GM21367 (cell line): ENCODE measurements at regions not wholly inside any gene's neighbourhood (a gene's known extent, or its start where the extent isn't known, plus 50 kb on each side); places are given as distances from the start of the nearest gene placed in this dataset.

Experiments used
- ATAC-seq: cut with Tn5 transposase; IDR thresholded peaks from one replicate; pipeline ENCODE4 v1.9.1; 2021; ENCODE audit not compliant: unreplicated experiment

- ATAC-seq, result no peak
These were observed 494.1 kb downstream of the CENPC start for GRCh38 chr4:67051000-67051789.

GRCh38 chr4:67049446-67049845 is 495.9 kb downstream of the CENPC start:
- ATAC-seq, result no peak

GRCh38 chr4:67048530-67048929 is 496.8 kb downstream of the CENPC start:
- no peak for ATAC-seq

- ATAC-seq, result no peak
These were observed 505.0 kb downstream of the CENPC start for GRCh38 chr4:67040315-67040714.

- ATAC-seq, result no peak
These were observed 507.1 kb downstream of the CENPC start for GRCh38 chr4:67038228-67038566.

GRCh38 chr4:67037504-67038227 is 507.6 kb downstream of the CENPC start:
- ATAC-seq, result no peak

- ATAC-seq, result no peak
These were observed 508.5 kb downstream of the CENPC start for GRCh38 chr4:67036791-67037190.

GRCh38 chr4:67035986-67036385 is 509.3 kb downstream of the CENPC start:
- ATAC-seq, result no peak

- ATAC-seq, result no peak
These were observed 509.8 kb downstream of the CENPC start for GRCh38 chr4:67035501-67035900.

GRCh38 chr4:67030636-67031035 is 514.7 kb downstream of the CENPC start:
- ATAC-seq, result no peak

GRCh38 chr4:67020438-67020797 is 524.9 kb downstream of the CENPC start:
- ATAC-seq, result no peak

- no peak for ATAC-seq
These were observed 525.4 kb downstream of the CENPC start for GRCh38 chr4:67019686-67020437.

- ATAC-seq, result no peak
These were observed 530.7 kb downstream of the CENPC start for GRCh38 chr4:67014592-67014991.

- no peak for ATAC-seq
These were observed 538.5 kb downstream of the CENPC start for GRCh38 chr4:67006791-67007190.

- no peak for ATAC-seq
These were observed 553.8 kb downstream of the CENPC start for GRCh38 chr4:66991521-66991920.

- ATAC-seq, result no peak
These were observed 570.6 kb downstream of the CENPC start for GRCh38 chr4:66974665-66975064.

- no peak for ATAC-seq
These were observed 573.2 kb downstream of the CENPC start for GRCh38 chr4:66972087-66972486.

- no peak for ATAC-seq
These were observed 580.8 kb downstream of the CENPC start for GRCh38 chr4:66964467-66964866.

- ATAC-seq, result no peak
These were observed 582.2 kb downstream of the CENPC start for GRCh38 chr4:66963084-66963483.

- ATAC-seq, result no peak
These were observed 586.1 kb downstream of the CENPC start for GRCh38 chr4:66959207-66959606.

- ATAC-seq, result no peak
These were observed 588.5 kb downstream of the CENPC start for GRCh38 chr4:66956852-66957251.

- ATAC-seq, result no peak
These were observed 588.9 kb downstream of the CENPC start for GRCh38 chr4:66956426-66956825.
